PFSK-1 (cell line): ENCODE measurements at regions not wholly inside any gene's neighbourhood (a gene's known extent, or its start where the extent isn't known, plus 50 kb on each side); places are given as distances from the start of the nearest gene placed in this dataset.

Source experiments
- TAF1 ChIP-seq: IDR thresholded peaks from 2 replicates; pipeline ENCODE4 v1.6.1; 2012; ENCODE audit warnings: low read length, control low read depth, borderline replicate concordance; ENCODE audit not compliant: insufficient read depth
- TF ChIP-seq, protein P1 (sequence below), 2 experiments: IDR thresholded peaks; 2 replicates each; pipeline versions ENCODE4 v1.6.1 to v1.8.0; 2011 to 2012; ENCODE audit warnings: low read depth in 2 of 2, low read length in 2 of 2, control low read depth in 1 of 2, inconsistent platforms in 1 of 2, mild to moderate bottlenecking in 1 of 2, moderate library complexity in 1 of 2; ENCODE audit not compliant: insufficient read depth in 1 of 2

DNA sequence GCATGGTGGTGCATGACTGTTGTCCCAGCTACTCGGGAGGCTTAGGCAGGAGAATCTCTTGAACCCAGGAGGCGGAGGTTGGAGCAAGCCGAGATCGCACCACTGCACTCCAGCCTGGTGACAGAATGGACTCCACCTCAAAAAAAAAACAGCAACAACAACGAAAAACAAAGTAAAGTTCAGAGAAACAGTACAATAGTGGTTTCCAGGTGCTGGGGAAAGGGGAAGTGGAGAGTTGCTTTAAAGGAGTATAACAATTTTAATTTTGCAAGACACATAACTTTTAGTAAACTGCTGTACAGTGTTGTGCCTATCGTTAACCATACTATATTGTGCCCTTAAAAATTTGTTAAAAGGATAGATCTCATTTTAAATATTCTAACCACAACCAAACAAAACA, 662.7 kb upstream of the POT1 start:
- TF ChIP-seq, protein P1, sequence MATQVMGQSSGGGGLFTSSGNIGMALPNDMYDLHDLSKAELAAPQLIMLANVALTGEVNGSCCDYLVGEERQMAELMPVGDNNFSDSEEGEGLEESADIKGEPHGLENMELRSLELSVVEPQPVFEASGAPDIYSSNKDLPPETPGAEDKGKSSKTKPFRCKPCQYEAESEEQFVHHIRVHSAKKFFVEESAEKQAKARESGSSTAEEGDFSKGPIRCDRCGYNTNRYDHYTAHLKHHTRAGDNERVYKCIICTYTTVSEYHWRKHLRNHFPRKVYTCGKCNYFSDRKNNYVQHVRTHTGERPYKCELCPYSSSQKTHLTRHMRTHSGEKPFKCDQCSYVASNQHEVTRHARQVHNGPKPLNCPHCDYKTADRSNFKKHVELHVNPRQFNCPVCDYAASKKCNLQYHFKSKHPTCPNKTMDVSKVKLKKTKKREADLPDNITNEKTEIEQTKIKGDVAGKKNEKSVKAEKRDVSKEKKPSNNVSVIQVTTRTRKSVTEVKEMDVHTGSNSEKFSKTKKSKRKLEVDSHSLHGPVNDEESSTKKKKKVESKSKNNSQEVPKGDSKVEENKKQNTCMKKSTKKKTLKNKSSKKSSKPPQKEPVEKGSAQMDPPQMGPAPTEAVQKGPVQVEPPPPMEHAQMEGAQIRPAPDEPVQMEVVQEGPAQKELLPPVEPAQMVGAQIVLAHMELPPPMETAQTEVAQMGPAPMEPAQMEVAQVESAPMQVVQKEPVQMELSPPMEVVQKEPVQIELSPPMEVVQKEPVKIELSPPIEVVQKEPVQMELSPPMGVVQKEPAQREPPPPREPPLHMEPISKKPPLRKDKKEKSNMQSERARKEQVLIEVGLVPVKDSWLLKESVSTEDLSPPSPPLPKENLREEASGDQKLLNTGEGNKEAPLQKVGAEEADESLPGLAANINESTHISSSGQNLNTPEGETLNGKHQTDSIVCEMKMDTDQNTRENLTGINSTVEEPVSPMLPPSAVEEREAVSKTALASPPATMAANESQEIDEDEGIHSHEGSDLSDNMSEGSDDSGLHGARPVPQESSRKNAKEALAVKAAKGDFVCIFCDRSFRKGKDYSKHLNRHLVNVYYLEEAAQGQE (IDR thresholded peaks at IDR 0.05; ENCODE audit: insufficient read depth in 1 of 2, low read depth in 2 of 2, low read length in 2 of 2): no peak
- TF ChIP-seq TAF1: no peak
